RWPE2 (cell line): ENCODE measurements at regions not wholly inside any gene's neighbourhood (a gene's known extent, or its start where the extent isn't known, plus 50 kb on each side); places are given as distances from the start of the nearest gene placed in this dataset.

ENCODE experiments used
- ATAC-seq: fragments of 200-7000 bp; cut with Tn5 transposase; 3 replicates; pipeline ENCODE4 v1.9.1; 2021; ENCODE audit warnings: low read depth
- DNase-seq: peaks from one replicate; pipeline ENCODE4 v3.0.0-alpha.2; 2020; ENCODE audit warnings: low spot score
- H3K27ac ChIP-seq: fragments of 450-650 bp; 2 replicates; pipeline ENCODE4 v1.5.1; 2017; ENCODE audit warnings: mild to moderate bottlenecking; ENCODE audit not compliant: poor library complexity, severe bottlenecking
- H3K27me3 ChIP-seq: fragments of 250-450 bp; sonication (Bioruptor Pico); 2 replicates; pipeline ENCODE4 v1.5.1; 2021; ENCODE audit warnings: mild to moderate bottlenecking, moderate library complexity; ENCODE audit not compliant: insufficient read depth, poor library complexity, severe bottlenecking
- H3K36me3 ChIP-seq: fragments of 250-450 bp; sonication (Bioruptor Pico); 2 replicates; pipeline ENCODE4 v1.5.1; 2020; ENCODE audit warnings: low read depth, mild to moderate bottlenecking, moderate library complexity
- H3K4me1 ChIP-seq: fragments of 250-450 bp; sonication (Bioruptor Pico); 2 replicates; pipeline ENCODE4 v1.5.1; 2021; ENCODE audit warnings: mild to moderate bottlenecking, moderate library complexity; ENCODE audit not compliant: insufficient read depth, poor library complexity, severe bottlenecking
- H3K4me3 ChIP-seq: fragments of 250-450 bp; sonication (Bioruptor Pico); 2 replicates; pipeline ENCODE4 v1.5.1; 2021; ENCODE audit warnings: mild to moderate bottlenecking, moderate library complexity; ENCODE audit not compliant: severe bottlenecking
- H3K9me3 ChIP-seq: fragments of 250-450 bp; sonication (Bioruptor Pico); 2 replicates; pipeline ENCODE4 v1.5.1; 2021; ENCODE audit warnings: mild to moderate bottlenecking, moderate library complexity; ENCODE audit not compliant: severe bottlenecking
- TF ChIP-seq, protein P1 (sequence below): fragments of 450-650 bp; IDR thresholded peaks from one replicate; pipeline ENCODE4 v1.5.1; 2017; ENCODE audit warnings: mild to moderate bottlenecking, moderate library complexity; ENCODE audit not compliant: poor library complexity, severe bottlenecking

- H3K36me3 ChIP-seq, result no peaks in the 10 kb centered on the region
- ATAC-seq (no peak; the same call in 2 of the 3 replicates), DNase-seq (no peak)
- H3K27me3 ChIP-seq, result peaks cover 76% of the 10 kb centered on the region
- no peaks in the 10 kb centered on the region for H3K4me1 ChIP-seq
- TF ChIP-seq, protein P1, sequence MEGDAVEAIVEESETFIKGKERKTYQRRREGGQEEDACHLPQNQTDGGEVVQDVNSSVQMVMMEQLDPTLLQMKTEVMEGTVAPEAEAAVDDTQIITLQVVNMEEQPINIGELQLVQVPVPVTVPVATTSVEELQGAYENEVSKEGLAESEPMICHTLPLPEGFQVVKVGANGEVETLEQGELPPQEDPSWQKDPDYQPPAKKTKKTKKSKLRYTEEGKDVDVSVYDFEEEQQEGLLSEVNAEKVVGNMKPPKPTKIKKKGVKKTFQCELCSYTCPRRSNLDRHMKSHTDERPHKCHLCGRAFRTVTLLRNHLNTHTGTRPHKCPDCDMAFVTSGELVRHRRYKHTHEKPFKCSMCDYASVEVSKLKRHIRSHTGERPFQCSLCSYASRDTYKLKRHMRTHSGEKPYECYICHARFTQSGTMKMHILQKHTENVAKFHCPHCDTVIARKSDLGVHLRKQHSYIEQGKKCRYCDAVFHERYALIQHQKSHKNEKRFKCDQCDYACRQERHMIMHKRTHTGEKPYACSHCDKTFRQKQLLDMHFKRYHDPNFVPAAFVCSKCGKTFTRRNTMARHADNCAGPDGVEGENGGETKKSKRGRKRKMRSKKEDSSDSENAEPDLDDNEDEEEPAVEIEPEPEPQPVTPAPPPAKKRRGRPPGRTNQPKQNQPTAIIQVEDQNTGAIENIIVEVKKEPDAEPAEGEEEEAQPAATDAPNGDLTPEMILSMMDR, result no peak
- no peak overlapping the region for H3K27ac ChIP-seq
- H3K4me3 ChIP-seq, result no peak overlapping the region
- no peaks in the 10 kb centered on the region for H3K9me3 ChIP-seq
Observed at GRCh38 chr17:79414793-79415211, 196.0 kb downstream of the RBFOX3 start.

GRCh38 chr17:79414063-79414792 lies 196.6 kb downstream of the RBFOX3 start:
- no peaks in the 10 kb centered on the region for H3K4me1 ChIP-seq
- DNase-seq (no peak), ATAC-seq (no peak)
- no peaks in the 10 kb centered on the region for H3K36me3 ChIP-seq
- TF ChIP-seq, protein P1, result no peak
- no peak overlapping the region for H3K27ac ChIP-seq
- no peak overlapping the region for H3K4me3 ChIP-seq
- H3K27me3 ChIP-seq, result peaks cover 81% of the 10 kb centered on the region
- H3K9me3 ChIP-seq, result no peaks in the 10 kb centered on the region

DNA sequence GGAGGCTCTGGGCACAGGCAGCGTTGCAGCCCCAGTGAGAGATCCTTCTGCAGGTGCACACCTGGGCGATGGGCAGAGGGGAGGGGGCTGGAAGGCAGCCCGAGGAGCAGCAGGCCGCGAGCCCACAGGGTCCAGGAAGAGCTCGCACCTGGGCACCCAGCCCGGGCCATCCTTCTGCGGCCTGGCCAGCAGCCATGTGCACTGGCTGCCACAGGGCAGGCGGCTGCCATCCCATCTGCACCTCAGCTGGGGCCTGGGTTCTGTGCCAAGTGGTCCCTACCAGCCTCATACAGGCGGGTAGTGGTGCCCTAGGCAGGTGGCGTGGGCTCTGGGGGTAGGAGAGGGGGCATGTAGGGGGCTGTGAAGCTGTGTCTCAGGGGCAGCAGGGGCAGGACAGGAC lies 197.2 kb downstream of the RBFOX3 start:
- DNase-seq (no peak), ATAC-seq (no peak)
- Histone ChIP-seq H3K27ac (no peak overlapping the region), H3K27me3 (peaks cover 81% of the 10 kb centered on the region), H3K4me3 (no peak overlapping the region), H3K9me3 (no peaks in the 10 kb centered on the region), H3K4me1 (no peaks in the 10 kb centered on the region), H3K36me3 (no peaks in the 10 kb centered on the region)
- TF ChIP-seq, protein P1, result no peak

GRCh38 chr17:79412886-79413390 lies 197.9 kb downstream of the RBFOX3 start:
- ATAC-seq (no peak), DNase-seq (no peak)
- Histone ChIP-seq H3K9me3 (no peaks in the 10 kb centered on the region), H3K27me3 (peaks cover 81% of the 10 kb centered on the region), H3K4me1 (no peaks in the 10 kb centered on the region), H3K4me3 (no peak overlapping the region), H3K36me3 (no peaks in the 10 kb centered on the region), H3K27ac (no peak overlapping the region)
- TF ChIP-seq, protein P1, result no peak

DNA sequence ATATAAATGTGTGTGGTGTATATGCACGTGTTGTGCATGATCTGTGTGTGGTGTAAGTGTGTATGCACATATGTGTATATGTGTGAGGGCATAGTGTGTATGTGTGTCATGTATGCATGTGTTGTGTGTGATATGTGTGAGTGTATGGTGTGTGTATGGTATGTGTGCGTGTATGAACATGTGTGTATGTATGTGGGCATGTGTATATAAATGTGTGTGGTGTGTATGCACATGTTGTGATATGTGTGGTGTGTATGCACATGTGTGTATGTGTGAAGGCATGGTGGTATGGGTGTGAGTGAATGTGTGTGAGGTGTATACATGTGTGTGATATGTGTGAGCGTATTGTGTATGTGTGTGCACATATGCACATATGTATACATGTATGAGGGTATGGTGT lies 198.7 kb downstream of the RBFOX3 start:
- H3K27me3 ChIP-seq, result peaks cover 81% of the 10 kb centered on the region
- no peak for ATAC-seq
- no peak overlapping the region for H3K4me3 ChIP-seq
- H3K36me3 ChIP-seq, result no peaks in the 10 kb centered on the region
- H3K27ac ChIP-seq, result no peak overlapping the region
- no peaks in the 10 kb centered on the region for H3K4me1 ChIP-seq
- TF ChIP-seq, protein P1, result no peak
- H3K9me3 ChIP-seq, result no peaks in the 10 kb centered on the region
- DNase-seq, result no peak
